ENCODE measurements at regions not wholly inside any gene's neighbourhood (a gene's known extent, or its start where the extent isn't known, plus 50 kb on each side); places are given as distances from the start of the nearest gene placed in this dataset.

DNA sequence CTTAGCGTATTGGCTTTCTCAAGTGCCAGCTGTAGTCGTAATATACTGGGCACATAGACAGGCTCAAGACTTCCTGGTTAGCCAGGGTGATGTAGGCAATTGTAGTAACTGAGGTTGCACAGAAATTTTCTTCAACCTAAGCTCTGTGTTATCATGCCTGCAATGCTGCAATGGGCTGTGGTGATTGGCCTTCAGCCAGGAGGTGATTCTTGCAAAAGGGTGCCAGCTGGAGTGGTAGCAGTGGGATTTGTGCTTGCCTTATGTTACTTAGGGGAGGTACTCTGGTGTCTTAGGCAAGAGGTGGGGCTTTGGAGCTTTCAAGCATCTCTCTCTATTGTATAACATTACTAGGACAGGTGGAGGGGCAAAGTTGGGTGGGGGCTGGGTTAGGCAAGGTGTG lies 495.1 kb downstream of the CDH11 start:
- ATAC-seq (replicated peaks) = no peak
- Mint-ChIP-seq H3K4me1 (no peaks in the 10 kb centered on the region), H3K4me3 (no peak overlapping the region), H3K36me3 (no peaks in the 10 kb centered on the region), H3K9me3 (peaks cover 0 to 3% of the 10 kb centered on the region in 2 donors), H3K27me3 (no peaks in the 10 kb centered on the region), H3K27ac (no peak overlapping the region)
- no peak for DNase-seq

DNA sequence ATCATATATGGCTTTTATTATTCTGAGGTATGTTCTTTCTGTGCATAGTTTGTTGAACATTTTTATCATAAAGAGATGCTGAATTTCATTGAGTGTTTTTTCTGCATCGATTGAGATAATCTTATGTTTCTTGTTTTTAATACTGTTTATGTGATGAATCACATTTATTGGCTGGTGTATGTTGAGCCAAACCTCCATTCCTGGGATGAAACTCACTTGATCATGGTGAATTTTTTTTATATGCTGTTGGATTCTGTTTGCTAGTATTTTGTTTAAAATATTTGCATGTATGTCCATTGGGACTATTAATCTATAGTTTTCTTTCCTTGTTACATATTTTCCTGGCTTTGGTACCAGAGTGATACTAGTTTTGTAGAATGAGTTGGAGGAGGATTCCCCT lies 500.2 kb downstream of the CDH11 start:
- Mint-ChIP-seq H3K36me3 (no peaks in the 10 kb centered on the region), H3K9me3 (peaks cover 0 to 7% of the 10 kb centered on the region in 2 donors), H3K27ac (no peak overlapping the region), H3K27me3 (no peaks in the 10 kb centered on the region), H3K4me1 (no peaks in the 10 kb centered on the region), H3K4me3 (no peak overlapping the region)
- no peak for DNase-seq
- ATAC-seq (replicated peaks) = no peak

GRCh38 chr16:64617836-64618476 lies 503.9 kb downstream of the CDH11 start:
- peaks cover 11 to 13% of the 10 kb centered on the region in 2 donors for H3K9me3 Mint-ChIP-seq
- no peaks in the 10 kb centered on the region for H3K4me1 Mint-ChIP-seq
- DNase-seq (no peak), ATAC-seq (replicated peaks) (no peak)
- no peak overlapping the region for H3K4me3 Mint-ChIP-seq
- H3K27me3 Mint-ChIP-seq = no peaks in the 10 kb centered on the region
- H3K36me3 Mint-ChIP-seq = no peaks in the 10 kb centered on the region
- no peak overlapping the region for H3K27ac Mint-ChIP-seq

- no peak overlapping the region for H3K27ac Mint-ChIP-seq
- H3K27me3 Mint-ChIP-seq = no peaks in the 10 kb centered on the region
- H3K9me3 Mint-ChIP-seq = peaks cover 17% of the 10 kb centered on the region in 2 donors
- no peak overlapping the region for H3K4me3 Mint-ChIP-seq
- no peaks in the 10 kb centered on the region for H3K4me1 Mint-ChIP-seq
- no peaks in the 10 kb centered on the region for H3K36me3 Mint-ChIP-seq
- ATAC-seq (replicated peaks) (no peak), DNase-seq (no peak)
These were observed 506.1 kb downstream of the CDH11 start for GRCh38 chr16:64615630-64616280.

GRCh38 chr16:64596196-64596595 lies 525.7 kb downstream of the CDH11 start:
- no peaks in the 10 kb centered on the region for H3K36me3 Mint-ChIP-seq
- no peak overlapping the region for H3K4me3 Mint-ChIP-seq

DNA sequence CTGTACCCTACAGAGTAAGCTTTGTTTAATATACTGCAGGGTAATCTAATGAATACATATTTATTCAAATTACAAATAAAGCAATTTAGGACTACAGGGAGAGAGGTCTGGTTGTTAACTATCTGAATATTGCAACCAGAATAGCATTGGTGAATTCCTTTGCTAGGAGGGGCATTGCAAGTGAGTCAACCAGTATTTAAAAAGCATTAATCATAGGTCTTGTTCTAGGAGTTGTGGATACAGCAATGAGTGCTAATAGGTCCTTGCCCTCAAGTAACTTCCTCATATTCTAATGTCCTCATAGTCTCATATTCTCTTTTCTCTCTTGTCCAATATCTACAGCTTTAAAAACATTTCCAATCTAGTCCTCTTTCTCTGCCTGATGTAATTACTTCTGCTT lies 531.4 kb downstream of the CDH11 start:
- DNase-seq = no peak
- Mint-ChIP-seq H3K4me3 (no peak overlapping the region), H3K4me1 (no peaks in the 10 kb centered on the region), H3K27ac (no peak overlapping the region), H3K36me3 (no peaks in the 10 kb centered on the region), H3K9me3 (peaks cover 4 to 6% of the 10 kb centered on the region in 2 donors), H3K27me3 (no peaks in the 10 kb centered on the region)
- no peak for ATAC-seq (replicated peaks)

More at GRCh38 chr16:64596196-64596595, 525.7 kb downstream of the CDH11 start:
- Mint-ChIP-seq H3K27ac (no peak overlapping the region), H3K9me3 (no peaks in the 10 kb centered on the region), H3K4me1 (no peaks in the 10 kb centered on the region), H3K27me3 (no peaks in the 10 kb centered on the region)
- DNase-seq (no peak), ATAC-seq (replicated peaks) (no peak)

DNA sequence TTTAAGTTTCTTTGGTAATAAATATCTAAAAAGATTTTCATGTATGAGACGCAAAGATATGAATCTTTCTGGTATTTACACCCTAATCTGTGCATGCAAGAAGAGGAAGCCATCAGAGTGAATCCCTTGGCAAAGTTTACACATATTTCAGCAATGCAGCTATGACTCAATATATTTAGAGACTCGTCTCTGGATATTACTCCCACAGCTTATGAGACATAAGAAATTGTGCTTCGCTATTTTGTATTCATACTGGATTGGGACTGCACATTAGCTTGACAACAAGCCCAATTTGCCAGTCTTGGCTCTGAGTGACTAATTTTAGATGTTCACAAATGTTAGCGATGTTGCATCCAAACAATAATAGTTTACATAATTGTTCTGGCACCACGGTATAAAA lies 532.0 kb downstream of the CDH11 start:
- H3K4me1 Mint-ChIP-seq = no peaks in the 10 kb centered on the region
- DNase-seq (no peak), ATAC-seq (replicated peaks) (no peak)
- no peaks in the 10 kb centered on the region for H3K36me3 Mint-ChIP-seq
- H3K4me3 Mint-ChIP-seq = no peak overlapping the region
- no peaks in the 10 kb centered on the region for H3K27me3 Mint-ChIP-seq
- peaks cover 4 to 6% of the 10 kb centered on the region in 2 donors for H3K9me3 Mint-ChIP-seq
- no peak overlapping the region for H3K27ac Mint-ChIP-seq

- Mint-ChIP-seq H3K27me3 (no peaks in the 10 kb centered on the region), H3K4me3 (no peak overlapping the region), H3K36me3 (no peaks in the 10 kb centered on the region), H3K27ac (no peak overlapping the region), H3K4me1 (no peaks in the 10 kb centered on the region), H3K9me3 (peaks cover 4 to 6% of the 10 kb centered on the region in 2 donors)
- no peak for DNase-seq
- no peak for ATAC-seq (replicated peaks)
These were observed 535.1 kb downstream of the CDH11 start for GRCh38 chr16:64586781-64587180.

GRCh38 chr16:64585367-64585766 lies 536.5 kb downstream of the CDH11 start:
- Mint-ChIP-seq H3K36me3 (no peaks in the 10 kb centered on the region), H3K4me1 (no peaks in the 10 kb centered on the region), H3K27me3 (no peaks in the 10 kb centered on the region), H3K27ac (no peak overlapping the region), H3K4me3 (no peak overlapping the region), H3K9me3 (peaks cover 4 to 6% of the 10 kb centered on the region in 2 donors)
- ATAC-seq (replicated peaks) = no peak
- DNase-seq = no peak

DNA sequence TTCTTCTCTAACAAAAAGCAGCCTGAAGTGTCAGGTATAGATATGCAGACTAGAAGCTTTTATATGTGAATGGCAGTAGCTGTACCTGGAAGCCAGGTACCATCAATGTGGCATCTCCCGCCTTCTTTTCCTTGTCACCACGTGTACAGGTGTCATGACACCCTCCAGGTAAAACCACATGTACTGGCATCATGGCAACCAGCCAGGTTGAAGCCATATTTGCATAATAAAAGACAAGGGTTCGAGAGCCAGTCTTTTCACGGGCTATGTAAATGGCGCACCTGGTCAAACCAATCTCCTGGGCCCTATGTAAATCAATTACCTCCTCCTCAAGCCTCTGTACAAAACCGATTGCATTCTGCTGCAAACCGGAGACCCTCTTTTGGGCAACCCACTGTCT lies 541.3 kb downstream of the CDH11 start:
- peaks cover 0 to 5% of the 10 kb centered on the region in 2 donors for H3K9me3 Mint-ChIP-seq
- H3K27me3 Mint-ChIP-seq = no peaks in the 10 kb centered on the region
- H3K4me3 Mint-ChIP-seq = no peak overlapping the region
- H3K36me3 Mint-ChIP-seq = no peaks in the 10 kb centered on the region
- H3K27ac Mint-ChIP-seq = no peak overlapping the region
- DNase-seq (no peak), ATAC-seq (replicated peaks) (no peak)
- no peaks in the 10 kb centered on the region for H3K4me1 Mint-ChIP-seq

GRCh38 chr16:64579712-64580111 lies 542.2 kb downstream of the CDH11 start:
- ATAC-seq (replicated peaks) (no peak), DNase-seq (no peak)
- Mint-ChIP-seq H3K27me3 (no peaks in the 10 kb centered on the region), H3K36me3 (no peaks in the 10 kb centered on the region), H3K4me1 (no peaks in the 10 kb centered on the region), H3K9me3 (peaks cover 0 to 5% of the 10 kb centered on the region in 2 donors), H3K27ac (no peak overlapping the region), H3K4me3 (no peak overlapping the region)

DNA sequence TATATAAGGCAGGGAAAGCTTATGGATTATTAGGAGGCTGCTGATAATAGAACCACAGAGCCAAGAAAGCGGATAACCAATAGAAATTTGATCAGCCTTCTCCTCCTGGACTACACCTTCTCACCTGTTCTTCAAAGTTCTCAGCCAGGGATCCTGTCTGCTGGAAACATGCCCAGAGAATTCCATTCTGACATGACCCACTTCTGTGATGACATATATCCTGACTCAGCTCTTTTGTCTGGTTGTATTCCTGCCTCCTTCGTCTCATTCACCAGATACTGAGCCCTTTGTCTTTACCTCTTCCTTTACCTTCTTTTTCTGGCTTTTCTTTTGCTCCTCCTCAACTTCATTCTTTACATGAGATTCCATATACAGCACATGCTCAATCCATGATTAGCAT lies 576.1 kb downstream of the CDH11 start:
- H3K9me3 Mint-ChIP-seq = peaks cover 6 to 9% of the 10 kb centered on the region in 2 donors
- no peaks in the 10 kb centered on the region for H3K4me1 Mint-ChIP-seq
- no peaks in the 10 kb centered on the region for H3K36me3 Mint-ChIP-seq
- H3K4me3 Mint-ChIP-seq = no peak overlapping the region
- H3K27ac Mint-ChIP-seq = no peak overlapping the region
- DNase-seq = no peak
- H3K27me3 Mint-ChIP-seq = no peaks in the 10 kb centered on the region
- no peak for ATAC-seq (replicated peaks)

- DNase-seq = no peak
- H3K9me3 Mint-ChIP-seq = peaks cover 6 to 9% of the 10 kb centered on the region in 2 donors
- H3K36me3 Mint-ChIP-seq = no peaks in the 10 kb centered on the region
- ATAC-seq (replicated peaks) = no peak
- H3K4me1 Mint-ChIP-seq = no peaks in the 10 kb centered on the region
- no peak overlapping the region for H3K27ac Mint-ChIP-seq
- H3K4me3 Mint-ChIP-seq = no peak overlapping the region
- no peaks in the 10 kb centered on the region for H3K27me3 Mint-ChIP-seq
These were observed 577.0 kb downstream of the CDH11 start for GRCh38 chr16:64544859-64545258.

- no peaks in the 10 kb centered on the region for H3K36me3 Mint-ChIP-seq
- no peak for ATAC-seq (replicated peaks)
- DNase-seq = no peak
- no peak overlapping the region for H3K27ac Mint-ChIP-seq
- no peak overlapping the region for H3K4me3 Mint-ChIP-seq
- H3K9me3 Mint-ChIP-seq = peaks cover 11% of the 10 kb centered on the region in 2 donors
- no peaks in the 10 kb centered on the region for H3K27me3 Mint-ChIP-seq
- no peaks in the 10 kb centered on the region for H3K4me1 Mint-ChIP-seq
These were observed 578.4 kb downstream of the CDH11 start for GRCh38 chr16:64543441-64543840.

- Mint-ChIP-seq H3K4me1 (no peaks in the 10 kb centered on the region), H3K27ac (no peak overlapping the region), H3K27me3 (no peaks in the 10 kb centered on the region), H3K4me3 (no peak overlapping the region), H3K9me3 (peaks cover 10 to 11% of the 10 kb centered on the region in 2 donors), H3K36me3 (no peaks in the 10 kb centered on the region)
- ATAC-seq (replicated peaks) (no peak), DNase-seq (no peak)
These were observed 578.8 kb downstream of the CDH11 start for GRCh38 chr16:64543031-64543430.
